ENCODE measurements at regions not wholly inside any gene's neighbourhood (a gene's known extent, or its start where the extent isn't known, plus 50 kb on each side); places are given as distances from the start of the nearest gene placed in this dataset.

DNA sequence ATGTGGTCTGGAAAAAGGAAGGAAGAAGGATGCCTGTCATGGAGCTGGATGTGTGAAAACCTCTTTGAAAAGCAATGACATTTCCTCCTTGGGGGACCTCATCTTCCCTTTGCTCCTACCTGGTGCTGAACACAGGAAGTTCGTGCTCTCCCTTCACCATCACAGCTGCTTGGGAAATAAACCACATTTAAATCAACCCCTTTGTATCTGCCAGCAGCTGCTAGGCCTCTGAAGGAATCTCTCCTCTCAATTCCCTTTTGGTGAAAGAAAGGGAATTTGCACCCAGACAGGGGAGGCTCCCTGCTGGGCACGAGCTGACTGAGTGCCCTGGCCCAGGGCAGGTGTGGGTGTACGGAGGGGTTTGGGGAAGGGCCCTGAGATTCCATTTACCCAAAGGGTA, 437.7 kb downstream of the TSHZ3 start:
- TF ChIP-seq POLR2A (IDR thresholded peaks at IDR 0.05; ENCODE audit: low read depth, low read length): no peak
- no peak for TF ChIP-seq TAF1 (IDR thresholded peaks at IDR 0.05; ENCODE audit: low read depth, low read length)
